Tibial nerve (tissue), 4 donors: ENCODE measurements at regions not wholly inside any gene's neighbourhood (a gene's known extent, or its start where the extent isn't known, plus 50 kb on each side); places are given as distances from the start of the nearest gene placed in this dataset.
"Not testable (repeated sequence)": the region's sequence is repeated elsewhere in the genome, so short reads cannot be mapped to it uniquely, and the experiment has no call there.

Experiments used
- CTCF ChIP-seq, 5 experiments: fragments of 200-600 bp in 3 of 5; fragments of 450-650 bp in 2 of 5; sonication (generic) in 3 of 5; IDR thresholded peaks; one replicate each; pipeline ENCODE4 v1.5.1; 2016 to 2019; ENCODE audit warnings: antibody characterized with exemption in 5 of 5, mild to moderate bottlenecking in 3 of 5, moderate library complexity in 2 of 5
- EP300 ChIP-seq, 2 donors: sonication (generic); formaldehyde crosslinking; IDR thresholded peaks; one replicate each; pipeline ENCODE4 v1.6.1; 2017; ENCODE audit warnings: antibody characterized with exemption in 2 of 2, mild to moderate bottlenecking in 1 of 2
- POLR2A ChIP-seq, 2 donors: fragments of 450-650 bp; IDR thresholded peaks; one replicate each; pipeline ENCODE4 v1.6.1; 2017; ENCODE audit warnings: antibody characterized with exemption in 2 of 2, mild to moderate bottlenecking in 2 of 2, moderate library complexity in 2 of 2

- TF ChIP-seq POLR2A, CTCF, EP300 (IDR thresholded peaks at IDR 0.05): not testable (repeated sequence)
Measured at GRCh38 chr21:9836547-9836946, 684.8 kb upstream of the TPTE start.
